Keratinocyte (primary cell): ENCODE measurements at regions not wholly inside any gene's neighbourhood (a gene's known extent, or its start where the extent isn't known, plus 50 kb on each side); places are given as distances from the start of the nearest gene placed in this dataset.

Experiments
- CTCF ChIP-seq, 3 experiments: IDR thresholded peaks in 1 of 3; conservative IDR thresholded peaks in 1 of 3; optimal IDR thresholded peaks in 1 of 3; 2 replicates in 2 of 3; 3 replicates in 1 of 3; pipeline versions ENCODE3 to v1.5.1; 2011; ENCODE audit warnings: low read length in 3 of 3, mild to moderate bottlenecking in 3 of 3, moderate library complexity in 2 of 3, control low read depth in 1 of 3, inconsistent platforms in 1 of 3; ENCODE audit not compliant: insufficient read depth in 2 of 3; ENCODE audit errors: extremely low read depth in 1 of 3
- EZH2 ChIP-seq: IDR thresholded peaks from one replicate; pipeline ENCODE4 v1.6.1; 2012; ENCODE audit warnings: inconsistent platforms, mild to moderate bottlenecking, low read length, moderate library complexity

- TF ChIP-seq CTCF (optimal IDR thresholded peaks at IDR 0.05 in 1 of 3, IDR thresholded peaks at IDR 0.05 in 1 of 3, conservative IDR thresholded peaks at IDR 0.05 in 1 of 3; ENCODE audit: extremely low read depth in 1 of 3, insufficient read depth in 2 of 3, low read length in 3 of 3) (no peak), EZH2 (no peak)
Measured at GRCh38 chr5:34585601-34586104, 70.5 kb upstream of the RAI14 start.
